Pulmonary artery endothelial cell (primary cell): ENCODE measurements at regions not wholly inside any gene's neighbourhood (a gene's known extent, or its start where the extent isn't known, plus 50 kb on each side); places are given as distances from the start of the nearest gene placed in this dataset.

Experiments used
- DNase-seq: peaks from one replicate; pipeline ENCODE4 v3.0.0-alpha.2; 2011; ENCODE audit warnings: low read depth, low spot score

DNA sequence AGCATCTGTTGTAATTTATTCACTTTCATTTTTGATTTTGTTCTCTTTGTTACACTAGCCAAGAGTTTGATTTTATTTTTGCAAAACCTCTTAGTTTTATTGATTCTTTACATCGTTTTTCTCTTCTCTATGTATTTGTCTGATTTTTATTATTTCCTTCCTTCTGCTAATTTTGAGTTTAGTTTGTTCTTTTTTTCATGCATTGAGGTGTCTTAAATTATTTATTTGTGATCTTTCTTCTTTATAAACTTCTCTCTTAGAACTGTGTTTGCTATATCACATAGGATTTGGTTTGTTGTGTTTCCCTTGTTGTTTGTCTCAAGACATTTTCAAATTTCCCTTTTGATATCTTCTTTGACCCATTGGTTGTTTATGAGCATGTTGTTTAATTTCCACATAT, 51.7 kb upstream of the NFKBIA start:
- no peak for DNase-seq

DNA sequence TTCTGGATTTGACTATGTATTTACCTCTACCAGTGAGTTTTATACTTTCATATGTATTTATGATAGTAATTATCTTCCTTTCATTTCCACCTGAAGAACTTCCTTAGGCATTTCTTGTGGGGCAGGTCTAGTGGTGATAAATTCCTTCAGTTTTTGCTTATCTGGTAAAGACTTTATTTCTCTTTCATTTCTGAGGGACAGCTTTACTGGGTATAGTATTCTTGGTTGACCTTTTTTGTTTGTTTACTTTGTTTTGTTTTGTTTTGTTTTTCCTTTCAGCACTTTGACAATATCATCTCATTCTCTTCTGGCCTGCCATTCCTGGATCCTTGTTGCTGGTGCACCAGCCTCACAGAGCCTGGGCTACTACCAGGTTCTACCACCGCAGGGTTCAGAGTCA, 53.9 kb upstream of the NFKBIA start:
- no peak for DNase-seq

DNA sequence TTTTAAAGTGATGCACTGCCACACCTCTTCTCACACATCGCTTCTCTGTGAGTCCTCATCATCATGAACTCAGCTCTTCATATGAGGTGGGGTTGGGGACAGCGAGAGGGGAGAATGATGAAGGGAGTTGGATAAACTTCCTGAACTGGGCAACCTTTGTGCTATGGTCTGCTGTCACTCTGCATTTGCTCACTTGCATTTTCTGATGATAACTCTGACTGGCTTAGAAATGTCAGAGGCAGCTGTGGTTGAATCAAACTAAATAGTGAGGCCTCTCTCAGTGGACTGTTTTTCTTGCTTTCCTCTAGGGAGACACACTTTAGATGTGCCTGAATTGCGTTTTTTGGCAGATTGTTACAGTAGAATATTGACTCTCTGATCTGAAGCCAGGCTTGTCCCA, 55.2 kb upstream of the NFKBIA start:
- DNase-seq, result no peak

DNA sequence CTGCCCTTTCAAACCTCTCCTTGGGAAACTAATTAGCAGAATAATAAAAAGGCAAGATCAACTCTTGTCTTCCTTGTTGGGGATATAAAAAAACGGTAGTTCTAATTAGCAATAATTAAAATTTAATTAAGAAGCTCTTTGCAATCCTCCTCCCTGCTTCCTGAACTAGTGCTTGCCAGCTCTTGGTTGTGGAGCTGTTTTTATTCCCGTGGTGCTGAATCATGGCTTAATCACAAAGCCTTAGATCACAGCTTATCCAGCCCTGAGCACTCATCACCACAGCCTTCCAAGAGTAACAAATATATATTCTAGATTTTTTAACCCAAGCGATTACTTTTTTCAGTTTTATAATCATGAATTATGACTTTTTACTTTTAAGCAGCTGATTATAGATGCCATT, 63.2 kb upstream of the INSM2 start:
- DNase-seq, result no peak

DNA sequence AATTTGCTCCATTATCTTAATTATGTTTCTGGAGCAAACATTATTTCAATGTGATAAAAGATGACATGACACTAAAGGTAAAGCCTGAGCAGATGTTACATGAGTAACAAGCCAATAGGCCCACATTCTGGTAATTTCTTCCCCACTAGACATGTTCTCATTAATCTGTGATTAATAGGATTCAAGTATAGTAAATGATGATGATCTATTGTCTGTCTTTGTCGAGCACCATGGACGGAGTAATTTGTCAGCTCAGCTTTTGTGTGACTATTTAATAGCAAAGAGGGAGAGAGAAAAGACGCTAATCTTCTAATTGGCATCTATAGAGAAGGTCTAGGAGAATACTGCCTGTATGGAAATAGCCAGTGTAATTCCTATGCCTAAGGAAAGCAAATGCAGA, 62.2 kb upstream of the INSM2 start:
- no peak for DNase-seq

DNA sequence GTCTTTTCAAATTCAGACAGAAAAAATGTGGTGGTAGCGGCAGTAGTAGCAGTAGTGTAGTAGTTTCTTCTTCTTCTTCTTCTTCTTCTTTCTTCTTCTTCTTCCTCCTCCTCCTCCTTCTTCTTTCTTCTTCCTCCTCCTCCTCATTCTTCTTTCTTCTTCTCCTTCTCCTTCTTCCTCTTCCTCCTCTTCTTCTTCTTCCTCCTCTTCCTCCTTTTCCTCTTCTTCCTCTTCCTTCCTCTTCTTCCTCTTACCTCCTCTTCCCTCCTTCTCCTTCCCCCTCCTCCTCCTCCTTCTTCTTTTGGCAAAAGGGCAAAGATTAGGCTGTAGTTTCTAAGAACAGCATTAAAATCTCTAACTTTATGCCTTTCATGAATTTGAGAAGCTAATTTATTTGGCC, 59.6 kb upstream of the INSM2 start:
- no peak for DNase-seq

- DNase-seq, result no peak
Measured at GRCh38 chr14:35480119-35480769, 53.7 kb upstream of the INSM2 start.

GRCh38 chr14:35482994-35483515, 50.9 kb upstream of the INSM2 start:
- DNase-seq, result peak; percentile 5
